ENCODE measurements at regions not wholly inside any gene's neighbourhood (a gene's known extent, or its start where the extent isn't known, plus 50 kb on each side); places are given as distances from the start of the nearest gene placed in this dataset.

DNA sequence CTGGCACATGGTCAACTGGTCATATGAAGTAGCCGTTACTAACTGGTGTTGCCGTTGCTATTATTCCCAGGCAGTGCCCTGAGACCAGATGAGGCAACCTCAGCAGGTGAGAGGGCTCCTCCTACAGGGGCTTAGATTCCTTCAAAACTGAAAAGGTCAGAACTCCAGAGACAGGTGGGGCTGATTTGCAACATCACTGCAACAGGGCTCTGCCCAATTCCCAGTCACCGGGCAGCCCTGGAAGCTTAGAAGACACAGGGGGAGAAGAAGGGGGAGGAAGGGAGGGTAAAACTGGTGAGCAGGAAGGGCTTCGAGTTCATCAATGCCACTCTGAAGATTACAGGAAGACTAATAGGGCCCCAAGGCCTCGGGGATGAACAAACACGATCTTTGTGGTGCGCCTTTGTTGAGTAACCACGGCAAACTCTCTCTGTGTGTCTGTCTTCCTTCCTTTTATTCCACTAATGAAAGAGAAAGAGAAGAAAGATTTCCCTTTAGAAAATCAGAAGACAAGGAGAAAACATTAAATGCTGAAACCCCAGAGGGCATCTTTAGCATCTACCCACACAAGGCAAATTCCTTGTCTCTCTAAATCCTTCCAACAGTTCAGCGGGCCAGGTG, 749.1 kb upstream of the TBX3 start:
- no peak for DNase-seq (ENCODE audit: low read depth in 2 of 2)

GRCh38 chr12:115430636-115431035, 746.7 kb upstream of the TBX3 start:
- DNase-seq (ENCODE audit: low read depth in 2 of 2): no peak

DNA sequence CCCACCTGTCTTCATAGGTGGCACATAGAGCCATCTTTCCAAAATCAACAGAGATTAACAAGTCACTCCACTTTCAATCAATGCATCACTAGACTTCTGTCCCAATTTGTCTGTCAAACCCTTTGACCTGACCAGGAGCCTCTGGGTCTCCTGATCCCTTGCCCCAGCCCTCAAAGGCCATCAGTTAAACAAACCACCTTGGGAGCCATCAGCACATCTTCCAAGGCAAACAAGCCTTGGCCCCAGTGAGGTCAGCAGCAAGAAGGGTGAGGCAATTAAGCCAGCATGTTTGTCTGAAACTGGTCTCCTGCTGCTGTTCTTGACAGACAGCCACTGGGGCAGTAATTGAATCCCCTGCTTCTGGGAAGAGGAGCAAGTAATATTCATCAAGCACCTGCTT, 742.8 kb upstream of the TBX3 start:
- DNase-seq (ENCODE audit: low read depth in 2 of 2): no peak

- no peak for DNase-seq (ENCODE audit: low read depth in 2 of 2)
Measured at GRCh38 chr12:115424003-115424402, 740.0 kb upstream of the TBX3 start.

DNA sequence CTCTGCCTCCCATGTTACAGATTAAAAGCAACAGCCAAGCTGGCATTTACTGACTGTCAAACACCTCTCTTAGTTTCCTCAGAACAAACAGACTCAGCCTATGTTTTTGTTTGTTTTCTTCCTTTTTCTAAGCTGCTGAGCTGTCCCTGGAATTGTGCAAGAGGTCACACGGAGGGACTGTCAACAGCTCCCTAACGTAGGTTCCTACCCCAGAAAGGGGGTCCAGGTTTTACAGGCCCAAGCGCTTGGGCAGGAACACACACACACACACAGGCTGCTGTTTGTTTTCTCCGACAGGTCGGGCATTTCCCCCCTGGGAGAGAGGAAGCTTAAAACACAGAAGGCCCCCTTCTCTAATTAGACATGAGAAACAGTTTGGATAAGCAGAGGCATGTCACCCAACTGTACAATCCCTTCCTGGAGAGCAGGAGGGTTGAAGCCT, 739.6 kb upstream of the TBX3 start:
- no peak for DNase-seq (ENCODE audit: low read depth in 2 of 2)

DNA sequence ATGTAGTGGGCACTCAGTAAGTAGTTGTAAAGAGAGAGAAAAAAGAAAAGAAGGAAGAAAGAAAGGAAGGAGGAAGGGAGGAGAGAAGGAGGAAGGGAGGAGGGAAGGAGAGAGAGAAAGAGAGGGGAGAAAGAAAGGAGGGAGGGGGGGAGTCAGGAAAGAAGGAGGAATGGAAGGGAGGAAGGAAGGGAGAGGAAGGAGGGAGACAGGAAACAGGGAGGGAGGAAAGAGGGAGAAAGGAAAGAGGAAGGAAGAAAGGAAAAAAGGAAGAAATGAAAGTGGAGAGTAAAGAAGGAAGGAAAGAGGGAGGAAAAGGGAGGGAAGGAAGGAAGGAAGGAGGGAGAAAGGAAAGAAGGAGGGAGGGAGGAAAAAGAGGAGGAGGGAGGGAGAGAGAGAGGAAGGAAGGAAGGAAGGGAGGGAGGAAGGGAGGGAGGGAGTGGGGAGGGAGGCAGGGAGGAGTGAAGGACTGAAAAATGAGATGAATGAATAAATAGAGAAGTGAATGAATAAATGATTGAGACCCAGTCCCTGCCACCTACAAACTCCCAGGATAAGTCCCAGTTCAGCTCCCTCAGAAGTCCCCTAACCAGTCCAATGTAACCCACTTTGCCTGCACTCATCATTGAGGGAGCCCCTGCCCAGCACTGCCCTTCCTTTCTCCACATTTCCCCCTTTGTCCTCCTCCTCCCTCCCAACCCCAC, 739.0 kb upstream of the TBX3 start:
- DNase-seq (ENCODE audit: low read depth in 2 of 2): no peak

GRCh38 chr12:115421796-115422709, 738.1 kb upstream of the TBX3 start:
- DNase-seq (ENCODE audit: low read depth in 2 of 2): no peak

DNA sequence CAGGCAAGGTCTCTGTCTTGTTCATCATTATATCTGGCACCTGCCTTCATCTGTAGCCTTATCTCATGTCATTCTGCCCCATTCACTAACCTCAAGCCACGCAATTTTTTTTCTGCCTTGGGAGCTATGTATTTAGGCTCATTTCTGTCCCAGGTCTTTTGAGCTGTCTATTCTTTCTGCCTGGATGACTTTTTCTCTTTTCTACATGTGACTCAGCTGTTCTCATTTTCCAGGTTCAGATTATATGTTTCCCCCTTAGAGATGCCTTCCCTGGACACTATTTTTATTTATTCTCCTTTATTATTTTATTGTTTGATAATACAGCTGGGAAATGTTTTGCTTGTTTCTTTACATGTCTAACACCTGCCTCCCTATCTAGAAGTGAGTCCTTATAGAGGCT, 737.4 kb upstream of the TBX3 start:
- DNase-seq (ENCODE audit: low read depth in 2 of 2): no peak

- DNase-seq (ENCODE audit: low read depth in 2 of 2): no peak
Measured at GRCh38 chr12:115419145-115419646, 735.2 kb upstream of the TBX3 start.

- no peak for DNase-seq (ENCODE audit: low read depth in 2 of 2)
Measured at GRCh38 chr12:115417610-115418009, 733.6 kb upstream of the TBX3 start.

DNA sequence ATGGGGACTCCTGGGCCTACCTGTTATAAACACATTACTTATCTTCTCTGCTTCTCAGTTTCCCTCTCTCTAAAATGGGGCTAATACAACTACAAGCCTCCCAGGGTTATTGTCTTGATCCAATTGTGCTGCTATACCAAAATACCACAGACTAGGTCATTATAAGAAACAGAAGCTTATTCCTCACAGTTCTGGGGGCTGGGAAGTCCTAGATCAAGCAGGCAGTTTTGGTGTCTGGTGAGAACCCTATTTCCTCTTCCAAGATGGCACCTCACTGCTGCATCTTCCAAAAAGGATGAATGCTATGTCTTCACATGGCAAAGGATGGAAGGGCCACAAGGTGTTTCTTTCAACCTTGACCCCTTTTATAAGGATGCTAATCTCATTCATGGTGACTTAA, 732.9 kb upstream of the TBX3 start:
- no peak for DNase-seq (ENCODE audit: low read depth in 2 of 2)

- DNase-seq (ENCODE audit: low read depth in 2 of 2): no peak
Measured at GRCh38 chr12:115413626-115414025, 729.7 kb upstream of the TBX3 start.

DNA sequence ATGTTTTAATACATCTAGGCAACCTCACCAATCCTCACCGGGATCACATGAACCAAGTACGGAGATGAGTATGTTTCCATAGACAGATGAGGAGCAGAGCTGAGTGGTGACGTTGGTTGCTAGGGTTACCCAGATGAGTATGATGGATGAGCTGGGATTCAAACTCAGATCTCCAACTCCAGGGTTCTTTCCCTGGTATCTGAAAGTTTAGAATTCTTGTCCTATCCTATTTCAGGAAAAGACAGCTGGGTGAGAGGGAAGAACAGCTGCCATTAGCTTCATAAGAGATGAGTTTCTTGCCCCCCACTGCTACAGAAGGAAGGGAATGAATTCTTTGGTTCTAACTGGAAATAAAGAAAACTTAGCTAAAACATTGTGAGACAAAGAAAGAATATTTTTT, 728.9 kb upstream of the TBX3 start:
- no peak for DNase-seq (ENCODE audit: low read depth in 2 of 2)

- DNase-seq (ENCODE audit: low read depth in 2 of 2): peak in 1 of 2 donors; percentile 3
Measured at GRCh38 chr12:115411121-115411520, 727.1 kb upstream of the TBX3 start.

- DNase-seq (ENCODE audit: low read depth in 2 of 2): no peak
Measured at GRCh38 chr12:115408642-115409041, 724.7 kb upstream of the TBX3 start.

DNA sequence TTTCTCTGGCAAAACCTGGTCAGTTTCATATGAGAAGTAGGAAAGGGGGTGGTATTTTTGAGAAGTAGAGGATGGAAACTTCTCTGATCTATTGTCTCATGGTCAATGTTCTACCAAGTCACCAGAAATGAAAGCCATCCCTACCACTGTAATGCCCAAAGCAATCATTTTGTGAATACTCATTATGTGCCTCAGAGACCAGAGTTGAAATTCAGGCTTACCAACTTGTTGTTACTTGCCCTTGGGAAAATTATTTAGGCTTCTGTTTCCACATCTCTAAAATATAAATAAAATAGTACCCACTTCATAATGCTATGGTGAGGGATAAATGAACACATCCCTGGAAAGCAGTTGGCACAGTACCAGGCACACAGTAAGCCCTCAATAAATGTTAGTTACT, 723.7 kb upstream of the TBX3 start:
- no peak for DNase-seq (ENCODE audit: low read depth in 2 of 2)

DNA sequence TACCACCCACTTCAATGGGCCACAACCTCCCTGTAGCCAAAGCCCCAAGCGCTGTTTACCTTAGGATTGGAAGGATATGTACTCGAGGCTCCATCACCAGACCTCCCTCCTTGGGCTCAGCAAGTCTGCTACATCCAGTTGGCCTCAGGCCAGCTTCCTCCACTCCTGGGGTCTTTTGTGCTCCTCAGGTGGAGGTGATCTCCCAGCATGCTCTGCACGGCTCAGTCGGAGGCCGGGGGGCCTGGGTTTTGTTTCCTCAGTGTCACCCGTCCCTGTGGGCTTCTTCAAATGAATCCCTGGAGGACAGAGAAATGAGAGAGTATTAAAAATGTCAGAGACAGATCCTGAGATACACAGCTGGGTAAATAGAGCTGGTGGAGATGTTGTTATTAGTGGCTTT, 723.1 kb upstream of the TBX3 start:
- no peak for DNase-seq (ENCODE audit: low read depth in 2 of 2)

DNA sequence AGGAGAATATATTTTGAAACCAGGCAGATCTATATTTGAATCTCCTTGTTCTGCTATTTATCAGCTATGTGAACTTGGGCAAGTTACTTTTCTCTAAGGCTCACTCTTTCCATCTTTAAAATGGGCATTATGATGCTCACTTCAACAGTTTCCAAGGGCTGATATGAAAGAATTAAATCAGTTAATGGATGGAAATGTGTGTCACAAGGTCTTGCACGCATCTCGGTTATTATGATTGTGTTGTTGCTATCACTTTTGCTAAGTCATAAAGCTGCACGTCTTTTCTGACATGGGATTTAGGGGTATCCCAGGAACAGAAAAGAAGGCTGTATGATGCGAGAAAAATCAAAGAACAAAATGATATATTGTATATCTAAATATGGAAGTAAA, 721.5 kb upstream of the TBX3 start:
- peak in 1 of 2 donors; percentile 34 for DNase-seq (ENCODE audit: low read depth in 2 of 2)

GRCh38 chr12:115404761-115405470, 720.9 kb upstream of the TBX3 start:
- peak in 1 of 2 donors; percentile 46 for DNase-seq (ENCODE audit: low read depth in 2 of 2)

- no peak for DNase-seq (ENCODE audit: low read depth in 2 of 2)
Measured at GRCh38 chr12:115403689-115404088, 719.7 kb upstream of the TBX3 start.

- DNase-seq (ENCODE audit: low read depth in 2 of 2): no peak
Measured at GRCh38 chr12:115403253-115403652, 719.3 kb upstream of the TBX3 start.
